Neural progenitor cell (in vitro differentiated cells): ENCODE measurements at regions not wholly inside any gene's neighbourhood (a gene's known extent, or its start where the extent isn't known, plus 50 kb on each side); places are given as distances from the start of the nearest gene placed in this dataset.

Experiments used
- CTCF ChIP-seq: fragments of 200-600 bp; sonication (generic); IDR thresholded peaks from 2 replicates; pipeline ENCODE4 v1.5.1; 2017; ENCODE audit warnings: antibody characterized with exemption, mild to moderate bottlenecking
- EZH2 ChIP-seq: fragments of 200-600 bp; sonication (generic); IDR thresholded peaks from 2 replicates; pipeline ENCODE4 v1.6.1; 2017; ENCODE audit warnings: antibody characterized with exemption, mild to moderate bottlenecking, moderate library complexity

- no peak for TF ChIP-seq CTCF
- TF ChIP-seq EZH2, result no peak
Measured at GRCh38 chr2:107412981-107413380, 413.7 kb upstream of the RGPD4 start.
